ENCODE measurements at regions not wholly inside any gene's neighbourhood (a gene's known extent, or its start where the extent isn't known, plus 50 kb on each side); places are given as distances from the start of the nearest gene placed in this dataset.

DNA sequence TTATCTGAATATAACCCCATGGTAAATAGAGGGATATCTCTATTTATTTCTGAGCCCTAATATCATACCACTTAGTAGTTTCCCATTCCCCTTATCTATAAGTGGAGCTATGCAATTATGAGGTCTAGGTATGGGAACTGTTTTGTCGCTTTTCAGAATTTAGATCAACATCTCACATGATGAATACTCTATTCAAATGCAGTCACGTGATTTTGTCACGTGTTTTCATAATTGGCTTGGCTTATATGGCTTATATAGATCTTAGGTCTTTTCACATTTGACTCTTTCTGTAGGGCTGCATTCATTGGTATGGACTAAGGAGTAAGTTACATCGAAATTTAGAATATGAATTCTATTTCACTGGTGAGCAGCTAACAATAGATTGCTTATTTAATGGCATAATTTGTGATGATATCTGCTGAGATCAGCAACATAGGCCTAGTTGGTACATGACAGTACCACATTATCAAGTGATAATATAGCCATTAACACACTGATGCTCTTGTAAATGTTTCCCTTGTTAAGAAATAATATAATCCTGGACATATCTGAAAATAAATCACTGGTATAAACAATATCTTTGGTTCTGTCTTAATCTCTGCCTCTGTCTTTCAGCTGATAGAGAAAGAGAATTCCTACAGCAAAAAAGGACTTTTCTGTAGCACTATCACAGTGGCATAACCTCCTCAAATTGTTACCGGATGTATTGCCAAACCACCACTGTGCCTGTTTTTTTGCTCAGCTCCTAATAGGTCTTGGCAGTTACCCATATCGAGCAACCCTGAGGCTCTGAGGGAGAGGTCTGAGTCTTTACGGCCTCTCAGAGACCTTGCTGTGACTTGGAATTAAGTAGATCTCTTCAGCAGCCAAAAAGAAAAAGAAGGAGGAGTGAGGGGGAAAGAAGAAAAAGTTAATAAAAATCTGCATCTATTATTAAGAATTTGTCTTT, 357.1 kb downstream of the ZPLD1 start:
- TF ChIP-seq ZNF274 (IDR thresholded peaks at IDR 0.05; ENCODE audit: low read depth, low read length): no peak
- no peak overlapping the region for H3K4me3 ChIP-seq (ENCODE audit: low read length)

DNA sequence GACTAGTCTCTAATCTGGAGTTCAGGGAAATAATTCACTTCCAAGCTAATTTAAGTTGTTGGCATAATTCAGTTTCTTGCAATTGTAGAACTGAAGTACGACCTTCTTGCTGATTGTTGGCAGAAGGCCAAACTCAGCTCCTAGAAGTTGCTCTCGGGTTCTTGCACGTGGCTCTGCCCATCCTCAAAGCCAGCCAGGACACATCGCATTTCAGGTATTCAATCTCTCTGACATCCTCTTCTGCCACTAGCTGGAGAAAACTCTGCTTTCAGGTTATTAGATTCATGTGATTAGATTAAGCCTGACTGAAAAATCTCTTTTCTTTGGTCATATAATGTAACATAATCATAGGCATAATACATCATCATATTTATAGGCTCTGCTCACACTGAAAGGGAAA, 362.0 kb downstream of the ZPLD1 start:
- H3K4me3 ChIP-seq (ENCODE audit: low read length): no peak overlapping the region
- no peak for TF ChIP-seq ZNF274 (IDR thresholded peaks at IDR 0.05; ENCODE audit: low read depth, low read length)

DNA sequence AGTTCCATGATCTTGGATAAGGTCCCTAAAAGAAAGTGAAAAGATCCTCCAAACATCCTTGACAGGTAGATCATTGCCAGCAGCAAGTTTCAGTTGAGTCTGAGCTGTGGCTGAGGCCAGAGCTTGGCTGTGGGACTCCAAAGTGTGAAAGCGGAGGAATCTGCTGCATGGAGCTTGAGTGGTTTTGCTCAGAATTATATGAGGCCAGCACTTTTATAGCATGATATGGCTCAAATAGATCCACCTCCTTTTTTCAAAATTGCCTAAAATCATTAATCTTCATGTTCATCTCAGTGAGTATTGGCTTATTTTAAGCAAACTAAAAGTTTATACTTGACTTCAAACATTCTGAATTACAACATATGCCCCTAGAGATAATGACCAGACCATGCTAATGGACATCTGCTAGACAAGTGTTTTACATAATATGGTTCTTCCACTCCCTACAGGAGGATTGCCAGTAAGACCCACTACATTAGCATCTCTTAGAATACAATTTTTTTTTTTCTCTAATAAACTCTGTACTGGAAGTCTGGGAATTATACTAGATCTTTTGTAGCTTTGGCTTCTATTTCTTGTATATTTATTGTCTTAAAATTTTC, 368.1 kb downstream of the ZPLD1 start:
- no peak for TF ChIP-seq ZNF274 (IDR thresholded peaks at IDR 0.05; ENCODE audit: low read depth, low read length)
- no peak overlapping the region for H3K4me3 ChIP-seq (ENCODE audit: low read length)

DNA sequence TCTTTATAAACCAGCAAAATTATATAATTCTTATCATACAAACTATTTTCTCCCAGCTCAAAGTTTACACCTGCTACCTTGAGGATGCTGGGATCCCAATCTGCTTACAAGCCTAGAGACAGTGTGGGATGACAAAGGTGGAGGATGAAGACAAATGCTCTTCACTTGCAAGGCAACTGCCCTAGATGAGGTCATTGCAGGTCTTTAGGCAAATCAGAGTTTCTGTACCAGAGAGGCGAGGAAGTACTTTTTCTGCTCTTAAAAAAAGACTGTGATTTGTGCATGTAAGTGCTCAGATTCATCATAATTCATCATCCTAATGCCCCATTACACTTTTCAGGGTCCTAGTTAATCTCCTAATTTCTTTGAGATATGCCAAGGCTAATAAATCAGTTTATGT, 376.1 kb downstream of the ZPLD1 start:
- no peak overlapping the region for H3K4me3 ChIP-seq (ENCODE audit: low read length)
- TF ChIP-seq ZNF274 (IDR thresholded peaks at IDR 0.05; ENCODE audit: low read depth, low read length): no peak

DNA sequence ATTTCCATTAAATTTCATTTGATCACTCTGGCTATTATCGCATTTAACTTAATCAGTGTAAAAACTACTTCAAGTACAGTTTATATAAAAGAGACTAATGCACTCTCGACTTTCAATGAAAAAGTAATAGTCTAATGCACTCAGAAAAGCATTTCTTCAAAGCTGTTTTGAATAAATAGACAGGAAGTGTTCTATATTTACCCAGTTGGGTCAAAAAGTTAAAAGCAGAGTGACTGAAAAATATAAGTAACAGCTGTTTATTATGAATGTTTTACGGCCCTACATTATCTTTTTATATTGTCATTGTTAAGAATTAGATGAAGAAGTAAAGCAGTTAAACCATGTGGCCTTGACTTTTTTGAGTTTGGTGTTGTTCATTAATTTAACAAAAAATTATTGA, 391.8 kb downstream of the ZPLD1 start:
- no peak for TF ChIP-seq ZNF274 (IDR thresholded peaks at IDR 0.05; ENCODE audit: low read depth, low read length)

DNA sequence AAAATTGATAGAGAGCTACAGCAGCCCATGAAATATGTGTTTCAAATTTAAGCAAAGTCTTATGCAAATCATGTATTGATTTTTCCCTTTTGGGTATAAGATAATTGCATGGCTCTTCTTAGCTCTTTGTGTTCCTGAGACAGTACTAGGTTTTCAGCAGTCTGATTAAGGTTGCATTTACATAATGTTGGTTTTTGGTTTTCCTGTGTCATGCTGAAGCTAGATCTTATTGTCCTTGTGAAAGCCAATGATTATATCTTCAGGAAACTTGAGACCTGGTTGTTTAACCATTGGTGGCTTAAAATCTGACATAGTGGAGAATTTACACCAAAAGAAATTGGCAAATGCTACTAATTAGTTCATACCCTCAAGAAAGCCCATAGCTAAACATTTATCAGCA, 392.6 kb downstream of the ZPLD1 start:
- no peak overlapping the region for H3K4me3 ChIP-seq (ENCODE audit: low read length)
- no peak for TF ChIP-seq ZNF274 (IDR thresholded peaks at IDR 0.05; ENCODE audit: low read depth, low read length)

More for the DNA sequence above, 391.8 kb downstream of the ZPLD1 start:
- H3K4me3 ChIP-seq (ENCODE audit: low read length): no peak overlapping the region

DNA sequence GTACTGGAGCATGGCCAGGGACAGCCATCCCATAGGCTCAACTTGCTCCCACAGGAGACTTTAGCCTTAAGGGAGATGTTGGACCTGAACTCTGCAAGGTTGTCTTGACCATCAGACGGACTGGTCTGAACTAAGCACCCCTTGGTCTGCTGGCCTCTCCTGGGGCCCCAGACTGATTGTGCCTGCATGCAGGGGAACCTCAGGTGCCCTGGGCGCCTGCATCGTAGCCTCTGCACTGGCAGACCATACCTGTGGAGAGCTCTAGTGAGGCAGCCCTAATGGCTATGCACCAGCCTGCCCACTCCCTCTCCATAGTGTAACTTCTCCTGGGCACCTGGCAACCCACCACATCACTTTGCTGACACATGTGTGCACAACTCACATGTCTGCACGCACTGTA, 395.6 kb downstream of the ZPLD1 start:
- no peak for TF ChIP-seq ZNF274 (IDR thresholded peaks at IDR 0.05; ENCODE audit: low read depth, low read length)

DNA sequence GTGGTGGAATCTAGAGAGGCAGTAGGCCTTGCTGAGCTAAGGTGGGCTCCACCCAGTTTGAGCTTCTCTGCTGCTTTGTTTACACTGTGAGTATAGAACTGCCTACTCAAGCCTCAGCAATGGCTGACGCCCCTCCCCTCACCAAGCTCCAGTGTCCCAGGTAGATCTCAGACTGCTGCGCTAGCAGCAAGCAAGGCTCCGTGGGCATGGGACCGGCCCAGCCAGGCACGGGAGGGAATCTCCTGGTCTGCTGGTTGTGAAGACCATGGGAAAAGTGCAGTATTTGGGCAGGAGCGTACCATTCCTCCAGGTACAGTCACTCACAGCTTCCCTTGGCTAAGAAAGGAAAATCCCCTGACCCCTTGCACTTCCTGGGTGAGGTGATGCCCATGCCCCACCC, 407.1 kb downstream of the ZPLD1 start:
- H3K4me3 ChIP-seq (ENCODE audit: low read length): no peak overlapping the region
- no peak for TF ChIP-seq ZNF274 (IDR thresholded peaks at IDR 0.05; ENCODE audit: low read depth, low read length)

More for the DNA sequence above, 395.6 kb downstream of the ZPLD1 start:
- H3K4me3 ChIP-seq (ENCODE audit: low read length): no peak overlapping the region

DNA sequence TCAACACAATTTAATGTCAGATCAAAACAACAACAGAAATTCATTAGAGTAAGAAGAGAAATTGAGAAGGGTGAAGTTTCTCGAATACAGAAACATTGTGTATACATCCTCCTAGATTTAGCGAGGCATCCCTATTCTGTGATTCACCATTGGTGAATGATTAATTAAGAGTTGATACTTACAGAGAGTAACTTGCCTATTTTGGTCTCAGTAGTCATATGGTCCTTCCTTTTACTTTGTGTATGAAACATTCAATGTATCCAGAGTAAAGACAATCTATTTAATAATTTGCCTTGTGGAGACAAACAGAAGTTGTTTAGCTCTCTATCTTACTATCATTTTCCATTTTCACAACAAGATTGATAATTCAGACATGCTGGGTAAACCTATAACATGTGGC, 432.0 kb downstream of the ZPLD1 start:
- no peak overlapping the region for H3K4me3 ChIP-seq (ENCODE audit: low read length)
- no peak for TF ChIP-seq ZNF274 (IDR thresholded peaks at IDR 0.05; ENCODE audit: low read depth, low read length)

DNA sequence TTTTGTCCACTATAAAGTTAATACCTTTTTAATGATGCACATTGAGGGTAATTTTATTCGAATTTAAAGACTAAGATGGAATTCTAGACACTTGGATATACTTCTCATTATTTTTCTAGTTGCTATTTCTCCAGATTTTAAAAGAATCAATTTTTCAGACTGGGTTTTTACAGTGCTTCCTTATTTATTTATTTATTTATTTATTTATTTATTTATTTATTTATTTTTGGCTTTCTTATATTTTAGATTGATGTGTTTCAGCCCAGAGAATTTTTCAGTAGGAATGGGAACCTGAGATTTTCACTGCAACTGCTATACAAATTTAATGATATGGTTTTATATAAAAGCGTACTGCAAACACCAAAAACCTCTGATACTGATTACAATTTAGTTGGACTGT, 448.7 kb downstream of the ZPLD1 start:
- H3K4me3 ChIP-seq (ENCODE audit: low read length): no peak overlapping the region
- TF ChIP-seq ZNF274 (IDR thresholded peaks at IDR 0.05; ENCODE audit: low read depth, low read length): no peak

DNA sequence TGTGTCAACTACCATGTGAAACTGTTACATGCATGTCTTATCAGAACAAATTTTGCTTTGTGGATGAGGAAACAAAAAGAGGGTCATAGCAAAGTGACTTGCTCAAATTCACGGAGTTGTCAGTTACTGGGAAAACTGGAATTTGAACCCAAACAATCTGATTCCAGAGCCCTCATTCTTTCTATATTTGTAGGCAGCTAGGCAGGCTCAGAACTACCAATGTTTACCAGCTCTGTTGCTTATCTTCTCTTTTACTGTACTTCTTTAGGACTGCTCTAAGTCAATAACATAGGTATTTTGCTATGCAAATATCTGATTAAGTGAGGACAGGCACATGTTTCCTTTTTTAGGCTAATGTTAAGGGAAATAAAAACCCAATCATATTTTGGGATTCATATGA, 450.5 kb downstream of the ZPLD1 start:
- TF ChIP-seq ZNF274 (IDR thresholded peaks at IDR 0.05; ENCODE audit: low read depth, low read length): no peak
- H3K4me3 ChIP-seq (ENCODE audit: low read length): no peak overlapping the region

DNA sequence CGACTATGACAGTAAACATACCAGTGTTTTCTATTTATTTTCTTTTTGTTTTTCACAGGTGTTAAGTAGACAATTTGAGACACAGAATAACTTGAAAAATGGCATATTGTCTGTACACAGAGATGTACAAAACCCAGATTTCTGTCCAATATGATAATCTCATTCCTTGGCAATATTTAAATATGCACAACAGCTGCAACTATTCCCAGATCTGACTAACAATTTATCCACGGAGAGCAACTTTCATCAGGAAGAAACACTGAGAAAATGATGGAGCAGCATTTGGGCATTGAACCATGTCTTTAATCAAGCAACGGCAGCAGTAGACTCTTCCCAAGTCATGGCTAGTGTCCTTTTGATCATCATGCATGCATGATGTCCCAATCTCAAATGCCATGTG, 452.6 kb downstream of the ZPLD1 start:
- TF ChIP-seq ZNF274 (IDR thresholded peaks at IDR 0.05; ENCODE audit: low read depth, low read length): no peak
- H3K4me3 ChIP-seq (ENCODE audit: low read length): no peak overlapping the region

DNA sequence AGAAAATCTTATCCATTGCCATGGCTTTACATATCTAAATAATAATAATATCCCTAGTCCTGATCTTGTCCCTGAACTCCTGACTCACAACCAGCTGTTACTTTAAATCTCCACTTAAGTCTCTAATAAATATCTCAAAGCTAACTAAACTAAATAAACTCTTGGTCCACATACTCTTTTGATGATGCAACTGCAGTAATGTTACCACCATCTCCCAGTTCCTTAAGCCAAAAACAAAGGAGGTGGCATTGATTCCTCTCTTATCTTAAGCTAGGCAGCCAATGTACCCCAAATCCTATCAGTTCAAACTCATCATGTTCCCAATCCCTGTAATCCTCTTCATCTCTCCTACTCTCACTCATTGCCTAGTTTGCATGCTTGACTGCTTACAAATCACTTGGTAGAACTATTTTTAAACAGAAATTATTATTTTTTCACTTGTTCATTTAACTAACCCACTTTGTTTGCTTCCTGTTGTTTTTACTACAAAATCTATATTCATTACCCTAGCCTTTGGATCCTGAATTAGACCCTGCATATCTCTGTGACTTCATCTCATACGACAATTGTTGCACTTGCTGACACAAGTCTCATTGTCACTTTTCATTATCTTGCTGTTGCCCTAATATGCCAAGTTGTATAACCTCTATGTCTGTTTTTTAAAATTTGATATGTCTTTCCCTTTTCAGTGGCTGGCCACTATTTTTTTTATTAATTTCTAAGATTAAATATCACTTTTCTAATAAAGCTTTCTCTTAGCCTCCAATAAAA, 462.2 kb downstream of the ZPLD1 start:
- H3K4me3 ChIP-seq (ENCODE audit: low read length): no peak overlapping the region
- TF ChIP-seq ZNF274 (IDR thresholded peaks at IDR 0.05; ENCODE audit: low read depth, low read length): no peak

DNA sequence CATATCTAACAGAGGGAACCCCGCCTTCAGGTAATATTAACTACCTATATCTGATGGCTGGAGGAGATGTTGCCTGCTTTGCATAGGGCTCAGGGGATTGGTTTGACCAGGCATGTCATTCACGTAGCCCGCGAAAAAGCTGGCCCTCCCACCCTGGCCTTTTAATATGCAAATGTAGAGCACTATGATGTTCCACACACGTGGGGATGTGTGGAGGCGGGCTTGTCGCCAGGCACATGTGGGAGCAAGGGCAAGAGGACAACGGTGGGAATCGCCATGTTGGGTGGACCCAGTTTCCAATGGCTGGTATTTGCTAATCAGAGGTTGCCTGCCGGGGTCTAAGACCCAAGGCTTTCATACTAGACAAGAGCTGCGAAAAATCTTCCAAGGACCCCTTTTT, 469.8 kb downstream of the ZPLD1 start:
- no peak for TF ChIP-seq ZNF274 (IDR thresholded peaks at IDR 0.05; ENCODE audit: low read depth, low read length)
- H3K4me3 ChIP-seq (ENCODE audit: low read length): no peak overlapping the region

All from GM08714 (cell line).